ENCODE measurements at regions not wholly inside any gene's neighbourhood (a gene's known extent, or its start where the extent isn't known, plus 50 kb on each side); places are given as distances from the start of the nearest gene placed in this dataset.

DNA sequence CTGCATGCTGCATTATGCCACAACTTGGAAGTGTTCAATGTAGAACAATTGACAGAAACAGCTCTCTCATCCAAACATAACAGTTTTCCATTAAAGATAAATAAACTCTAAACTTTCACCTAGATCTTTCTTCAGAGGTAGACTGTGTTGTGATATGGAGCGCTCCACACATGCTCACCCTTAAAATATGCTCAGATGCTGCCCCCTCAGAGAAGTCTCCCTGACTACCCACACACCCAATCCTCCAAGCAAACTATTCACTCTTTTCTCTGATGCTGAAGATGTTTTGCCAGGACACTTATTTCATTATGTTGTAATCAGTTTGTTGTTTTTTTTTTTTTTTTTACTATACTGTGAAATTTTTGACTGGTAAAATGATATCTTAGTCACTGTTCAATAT, 206.6 kb upstream of the RASA1 start:
- no peak overlapping the region for H3K4me2 ChIP-seq (ENCODE audit: low read length)
- H3K36me3 ChIP-seq (ENCODE audit: insufficient read depth, low read length): no peaks in the 10 kb centered on the region

DNA sequence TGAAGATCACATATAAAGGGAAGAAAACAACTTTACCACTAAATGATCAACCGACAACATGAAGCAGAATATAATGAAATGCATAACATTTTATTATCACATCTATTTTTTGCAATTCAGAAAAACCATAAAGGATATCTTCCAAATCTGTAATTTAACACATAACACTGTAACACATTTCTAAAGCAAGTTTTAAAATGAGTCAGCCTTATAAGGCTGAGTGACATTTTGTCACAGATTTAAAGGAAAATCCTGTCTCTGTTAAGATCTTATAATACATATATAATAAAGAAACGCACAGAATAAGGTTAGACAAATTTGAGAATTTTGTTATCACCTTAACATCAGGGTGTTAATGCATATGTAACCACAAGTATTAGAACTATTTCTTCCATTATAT, 198.4 kb upstream of the RASA1 start:
- no peak overlapping the region for H3K4me2 ChIP-seq (ENCODE audit: low read length)
- H3K9me3 ChIP-seq (replicated peaks; ENCODE audit: low read length): no peaks in the 10 kb centered on the region
- no peak overlapping the region for H3K4me3 ChIP-seq (ENCODE audit: low read length)
- H3K9ac ChIP-seq (ENCODE audit: low read depth, low read length): no peak overlapping the region
- H3K4me1 ChIP-seq (ENCODE audit: control insufficient read depth, insufficient read depth, low read length): no peaks in the 10 kb centered on the region
- no peaks in the 10 kb centered on the region for H3K27me3 ChIP-seq (ENCODE audit: control insufficient read depth, insufficient read depth, low read length)
- H3K36me3 ChIP-seq (ENCODE audit: insufficient read depth, low read length): no peaks in the 10 kb centered on the region

More for the DNA sequence above, 206.6 kb upstream of the RASA1 start:
- Histone ChIP-seq H3K27me3 (ENCODE audit: control insufficient read depth, insufficient read depth, low read length) (no peaks in the 10 kb centered on the region), H3K9ac (ENCODE audit: low read depth, low read length) (no peak overlapping the region), H3K9me3 (replicated peaks; ENCODE audit: low read length) (no peaks in the 10 kb centered on the region), H3K4me3 (ENCODE audit: low read length) (no peak overlapping the region), H3K4me1 (ENCODE audit: control insufficient read depth, insufficient read depth, low read length) (peaks cover 5% of the 10 kb centered on the region)

DNA sequence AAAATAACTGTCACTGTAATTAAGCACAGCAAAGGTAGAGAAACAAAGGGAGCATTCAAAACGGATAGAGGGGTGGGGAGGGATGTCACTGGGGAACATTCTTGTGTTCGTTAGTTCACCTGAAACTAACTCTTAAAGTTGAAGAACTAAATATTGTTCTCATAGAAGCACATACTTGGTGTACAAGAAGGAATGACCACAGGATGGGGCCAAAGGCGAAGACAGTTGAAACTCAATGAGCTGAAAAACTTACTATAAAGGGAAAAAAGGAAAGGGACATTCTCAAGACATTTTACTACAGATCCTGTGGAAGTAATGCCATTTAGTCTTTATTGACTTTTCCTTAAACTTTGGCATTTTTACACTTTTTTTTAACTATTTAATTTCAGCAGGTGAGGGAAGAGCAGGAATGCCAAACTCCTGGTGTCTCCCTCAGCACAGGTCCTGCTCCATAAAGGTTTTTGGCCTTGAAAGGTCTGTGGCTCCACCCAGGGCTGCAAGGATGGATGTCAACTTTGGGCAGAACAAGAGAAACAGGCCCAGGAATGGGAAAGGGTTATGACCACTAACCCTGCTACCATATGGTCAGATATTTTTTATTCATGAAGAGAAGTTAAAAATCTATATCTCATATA, 197.6 kb upstream of the RASA1 start:
- Histone ChIP-seq H3K27me3 (ENCODE audit: control insufficient read depth, insufficient read depth, low read length) (no peaks in the 10 kb centered on the region), H3K9me3 (replicated peaks; ENCODE audit: low read length) (no peaks in the 10 kb centered on the region), H3K4me2 (ENCODE audit: low read length) (no peak overlapping the region), H3K9ac (ENCODE audit: low read depth, low read length) (no peak overlapping the region), H3K4me3 (ENCODE audit: low read length) (no peak overlapping the region), H3K36me3 (ENCODE audit: insufficient read depth, low read length) (no peaks in the 10 kb centered on the region), H3K4me1 (ENCODE audit: control insufficient read depth, insufficient read depth, low read length) (peaks cover 3% of the 10 kb centered on the region)

DNA sequence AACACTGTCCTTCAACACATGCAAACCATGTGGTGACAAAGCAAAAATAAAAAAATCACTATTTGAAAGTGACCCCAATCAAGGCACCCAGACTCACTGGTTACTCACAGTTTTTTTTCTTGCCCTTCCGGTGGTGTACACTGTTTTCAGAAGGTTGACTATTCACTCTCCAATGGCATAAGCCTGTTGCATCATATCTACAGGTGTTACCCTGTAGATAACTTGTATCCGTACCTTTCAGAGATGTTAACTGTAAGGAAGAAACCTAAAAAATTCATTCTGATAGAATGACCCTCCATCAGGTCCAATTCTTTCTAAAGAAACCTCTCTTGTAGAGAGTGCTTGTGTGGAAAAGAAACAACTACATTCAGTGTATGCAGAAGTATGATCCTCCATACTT, 193.6 kb upstream of the RASA1 start:
- Histone ChIP-seq H3K4me2 (ENCODE audit: low read length) (no peak overlapping the region), H3K4me1 (ENCODE audit: control insufficient read depth, insufficient read depth, low read length) (peaks cover 9% of the 10 kb centered on the region), H3K9ac (ENCODE audit: low read depth, low read length) (no peak overlapping the region), H3K27me3 (ENCODE audit: control insufficient read depth, insufficient read depth, low read length) (no peaks in the 10 kb centered on the region), H3K9me3 (replicated peaks; ENCODE audit: low read length) (no peaks in the 10 kb centered on the region), H3K36me3 (ENCODE audit: insufficient read depth, low read length) (no peaks in the 10 kb centered on the region), H3K4me3 (ENCODE audit: low read length) (no peak overlapping the region)

DNA sequence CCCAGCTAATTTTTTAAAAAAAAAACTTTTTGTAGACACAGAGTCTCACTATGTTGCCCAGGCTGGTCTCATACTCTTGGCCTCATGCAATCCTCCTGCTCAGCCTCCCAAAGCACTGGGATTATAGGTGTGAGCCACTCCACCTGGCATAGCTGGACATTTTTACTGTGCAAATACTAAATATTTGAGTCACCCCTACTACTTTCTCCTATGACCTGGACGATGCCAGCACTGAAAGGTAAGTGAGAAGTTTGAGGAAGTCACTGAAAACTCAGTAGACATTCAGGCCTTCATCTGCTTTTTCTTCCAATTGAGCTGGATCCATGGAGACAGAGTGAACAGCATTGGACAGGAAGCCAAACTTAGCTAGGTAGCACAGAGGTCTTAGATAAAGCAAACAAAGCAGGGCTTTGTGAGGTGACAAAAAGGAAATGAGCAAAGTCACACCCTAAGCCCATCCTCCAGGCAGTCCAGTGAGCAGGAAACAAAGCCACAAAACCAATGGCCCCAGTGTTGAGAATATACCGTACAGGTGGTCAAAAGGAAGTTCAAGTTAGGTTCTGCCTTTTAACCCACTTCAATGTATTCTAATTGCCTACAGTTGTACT, 192.6 kb upstream of the RASA1 start:
- Histone ChIP-seq H3K4me1 (ENCODE audit: control insufficient read depth, insufficient read depth, low read length) (peaks cover 9% of the 10 kb centered on the region), H3K27me3 (ENCODE audit: control insufficient read depth, insufficient read depth, low read length) (no peaks in the 10 kb centered on the region), H3K4me2 (ENCODE audit: low read length) (no peak overlapping the region), H3K9me3 (replicated peaks; ENCODE audit: low read length) (no peaks in the 10 kb centered on the region), H3K9ac (ENCODE audit: low read depth, low read length) (no peak overlapping the region), H3K4me3 (ENCODE audit: low read length) (no peak overlapping the region), H3K36me3 (ENCODE audit: insufficient read depth, low read length) (no peaks in the 10 kb centered on the region)

DNA sequence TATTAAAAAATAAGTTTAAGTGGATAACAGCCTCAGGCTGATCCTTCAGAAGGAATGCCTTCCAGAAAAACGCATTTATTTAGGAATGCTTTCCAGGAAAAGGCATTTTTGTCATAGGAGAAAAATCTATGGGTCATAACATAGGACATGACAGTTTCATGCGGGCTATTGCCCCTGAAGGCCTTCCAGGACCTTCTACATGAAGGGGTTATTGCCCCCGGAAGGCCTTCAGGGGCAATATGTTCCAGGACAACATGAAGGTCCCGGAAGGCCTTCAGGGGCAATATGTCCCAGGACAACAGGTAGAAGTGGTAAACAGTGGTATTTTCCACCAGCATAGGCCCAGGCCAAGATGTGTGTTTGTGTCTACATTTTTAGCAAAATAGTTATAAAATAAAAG, 191.3 kb upstream of the RASA1 start:
- H3K9me3 ChIP-seq (replicated peaks; ENCODE audit: low read length): no peaks in the 10 kb centered on the region
- H3K36me3 ChIP-seq (ENCODE audit: insufficient read depth, low read length): no peaks in the 10 kb centered on the region
- no peak overlapping the region for H3K4me2 ChIP-seq (ENCODE audit: low read length)
- H3K9ac ChIP-seq (ENCODE audit: low read depth, low read length): no peak overlapping the region
- no peak overlapping the region for H3K4me3 ChIP-seq (ENCODE audit: low read length)
- H3K4me1 ChIP-seq (ENCODE audit: control insufficient read depth, insufficient read depth, low read length): peaks cover 12% of the 10 kb centered on the region
- no peaks in the 10 kb centered on the region for H3K27me3 ChIP-seq (ENCODE audit: control insufficient read depth, insufficient read depth, low read length)

DNA sequence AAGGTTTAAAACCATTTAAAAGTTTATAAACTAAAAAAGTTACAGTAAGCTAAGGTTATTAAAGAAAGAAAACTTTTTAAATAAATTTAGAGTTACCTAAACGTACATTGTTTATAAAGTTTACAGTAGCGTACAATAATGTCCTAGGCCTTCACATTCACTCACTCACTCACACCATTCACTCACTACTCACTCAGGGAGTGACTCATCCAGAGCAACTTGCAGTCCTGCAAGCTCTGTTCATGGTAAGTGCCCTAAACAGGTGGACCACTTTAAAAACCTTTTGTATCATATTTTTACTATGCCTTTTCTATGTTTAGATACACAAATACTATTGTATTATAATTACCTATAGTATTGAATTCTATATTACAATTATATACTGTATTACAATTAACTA, 190.8 kb upstream of the RASA1 start:
- Histone ChIP-seq H3K4me2 (ENCODE audit: low read length) (no peak overlapping the region), H3K4me3 (ENCODE audit: low read length) (no peak overlapping the region), H3K4me1 (ENCODE audit: control insufficient read depth, insufficient read depth, low read length) (peaks cover 16% of the 10 kb centered on the region)

DNA sequence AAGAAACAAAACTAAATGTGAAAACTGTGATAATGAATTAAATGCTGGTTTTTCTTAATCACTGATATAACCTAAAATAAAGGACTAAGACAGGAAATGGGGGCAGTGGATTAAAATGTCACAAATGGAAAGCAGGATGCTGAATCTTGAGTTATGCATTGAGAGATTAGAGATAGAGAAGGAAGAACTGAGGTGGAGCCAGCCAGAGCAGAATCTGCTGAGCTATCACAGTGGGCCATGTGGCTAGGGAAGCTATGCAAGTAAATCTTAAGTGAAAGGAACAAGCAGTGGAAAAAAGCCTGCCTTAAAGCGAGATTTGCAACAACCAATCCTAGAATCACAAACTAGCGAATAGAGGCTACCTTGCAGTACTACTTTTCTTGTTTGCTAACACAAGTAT, 188.5 kb upstream of the RASA1 start:
- Histone ChIP-seq H3K4me3 (ENCODE audit: low read length) (no peak overlapping the region), H3K9ac (ENCODE audit: low read depth, low read length) (no peak overlapping the region), H3K4me1 (ENCODE audit: control insufficient read depth, insufficient read depth, low read length) (peaks cover 16% of the 10 kb centered on the region), H3K27me3 (ENCODE audit: control insufficient read depth, insufficient read depth, low read length) (no peaks in the 10 kb centered on the region), H3K36me3 (ENCODE audit: insufficient read depth, low read length) (no peaks in the 10 kb centered on the region), H3K4me2 (ENCODE audit: low read length) (no peak overlapping the region), H3K9me3 (replicated peaks; ENCODE audit: low read length) (no peaks in the 10 kb centered on the region)

More for the DNA sequence above, 190.8 kb upstream of the RASA1 start:
- no peak overlapping the region for H3K9ac ChIP-seq (ENCODE audit: low read depth, low read length)
- no peaks in the 10 kb centered on the region for H3K27me3 ChIP-seq (ENCODE audit: control insufficient read depth, insufficient read depth, low read length)
- no peaks in the 10 kb centered on the region for H3K36me3 ChIP-seq (ENCODE audit: insufficient read depth, low read length)
- H3K9me3 ChIP-seq (replicated peaks; ENCODE audit: low read length): no peaks in the 10 kb centered on the region

DNA sequence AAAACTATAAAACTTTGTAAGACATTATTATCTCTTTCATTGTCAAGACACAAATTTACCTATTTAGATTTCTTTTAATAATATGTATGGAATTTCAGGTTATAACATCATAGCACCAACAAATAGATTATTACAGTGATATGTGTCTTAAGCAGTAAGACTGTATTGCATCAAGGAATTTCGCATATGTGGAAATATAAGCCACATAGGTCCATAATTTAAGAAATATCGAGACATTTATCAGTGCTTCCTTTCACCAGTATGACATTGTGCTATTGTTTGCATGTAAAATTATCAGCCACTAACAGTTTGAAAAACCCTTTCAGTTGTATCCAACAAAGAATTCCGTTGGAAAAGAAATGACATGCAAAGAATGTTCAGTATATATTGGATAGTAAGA, 186.7 kb upstream of the RASA1 start:
- Histone ChIP-seq H3K9me3 (replicated peaks; ENCODE audit: low read length) (no peaks in the 10 kb centered on the region), H3K36me3 (ENCODE audit: insufficient read depth, low read length) (no peaks in the 10 kb centered on the region), H3K4me1 (ENCODE audit: control insufficient read depth, insufficient read depth, low read length) (peaks cover 8% of the 10 kb centered on the region), H3K9ac (ENCODE audit: low read depth, low read length) (no peak overlapping the region), H3K27me3 (ENCODE audit: control insufficient read depth, insufficient read depth, low read length) (no peaks in the 10 kb centered on the region), H3K4me2 (ENCODE audit: low read length) (peak overlapping the region; percentile 53), H3K4me3 (ENCODE audit: low read length) (no peak overlapping the region)

DNA sequence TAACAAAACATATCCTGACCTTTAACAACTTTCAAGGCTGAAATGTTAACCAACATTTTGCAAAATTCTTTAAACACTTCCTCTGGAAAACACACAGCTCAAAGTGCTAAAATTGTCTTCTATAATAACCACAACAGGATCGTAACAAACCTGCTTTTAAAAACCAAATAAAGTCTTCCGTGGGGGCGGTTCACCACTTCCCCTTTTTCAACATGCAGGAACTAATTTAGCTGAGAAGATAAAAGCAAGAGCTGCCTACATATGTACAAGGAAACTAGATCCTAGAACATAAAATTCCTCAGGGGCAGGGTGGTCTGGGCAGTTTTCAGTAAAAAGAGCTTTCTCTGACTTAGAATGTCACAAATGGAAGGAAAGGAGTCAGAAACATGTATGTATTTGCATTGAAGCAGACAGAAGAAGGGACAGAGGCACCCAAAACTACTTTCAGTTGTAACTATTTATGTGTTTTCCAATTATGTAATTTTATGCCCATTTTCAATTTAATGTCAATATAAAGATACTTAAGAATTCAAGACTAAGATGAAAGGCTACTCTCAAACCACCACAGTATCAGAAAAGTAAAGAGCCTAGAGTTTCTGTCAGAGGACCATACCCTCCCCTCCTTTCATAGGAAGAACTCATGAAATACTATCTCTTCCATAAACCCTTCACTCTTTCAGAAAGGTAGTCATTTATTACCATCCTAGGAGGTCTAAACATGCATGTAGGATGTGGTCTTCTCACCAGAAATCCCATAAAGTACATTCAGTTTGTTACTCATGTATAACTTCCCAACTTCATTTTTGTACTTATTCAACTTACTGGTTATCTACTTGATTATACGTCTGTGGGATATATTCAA, 185.9 kb upstream of the RASA1 start:
- Histone ChIP-seq H3K4me3 (ENCODE audit: low read length) (no peak overlapping the region), H3K36me3 (ENCODE audit: insufficient read depth, low read length) (no peaks in the 10 kb centered on the region), H3K9me3 (replicated peaks; ENCODE audit: low read length) (no peaks in the 10 kb centered on the region), H3K4me2 (ENCODE audit: low read length) (peak overlapping the region; percentile 53), H3K27me3 (ENCODE audit: control insufficient read depth, insufficient read depth, low read length) (no peaks in the 10 kb centered on the region), H3K4me1 (ENCODE audit: control insufficient read depth, insufficient read depth, low read length) (peaks cover 8% of the 10 kb centered on the region), H3K9ac (ENCODE audit: low read depth, low read length) (peak overlapping the region; percentile 18)

DNA sequence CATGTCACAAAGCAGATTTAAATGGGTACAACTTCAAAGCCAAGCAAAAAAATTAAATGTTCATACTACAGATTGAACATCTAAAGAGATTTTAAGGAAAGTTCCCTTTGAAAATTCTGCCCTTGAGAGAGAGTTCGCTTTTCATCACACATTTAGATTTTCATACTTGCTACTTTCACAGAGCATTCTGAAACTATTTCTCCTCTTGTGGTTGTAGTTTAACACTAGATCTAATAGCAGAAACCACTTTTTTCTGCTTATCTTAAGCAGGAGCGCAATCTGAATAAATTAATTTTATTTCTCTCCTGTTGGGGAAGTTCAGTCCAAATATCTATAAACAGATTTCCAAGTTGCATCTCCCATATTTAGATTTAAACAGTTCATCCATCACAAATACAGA, 173.3 kb upstream of the RASA1 start:
- Histone ChIP-seq H3K4me2 (ENCODE audit: low read length) (no peak overlapping the region), H3K27me3 (ENCODE audit: control insufficient read depth, insufficient read depth, low read length) (no peaks in the 10 kb centered on the region), H3K4me1 (ENCODE audit: control insufficient read depth, insufficient read depth, low read length) (no peaks in the 10 kb centered on the region), H3K9me3 (replicated peaks; ENCODE audit: low read length) (no peaks in the 10 kb centered on the region), H3K36me3 (ENCODE audit: insufficient read depth, low read length) (no peaks in the 10 kb centered on the region), H3K4me3 (ENCODE audit: low read length) (no peak overlapping the region), H3K9ac (ENCODE audit: low read depth, low read length) (no peak overlapping the region)

All from skeletal muscle satellite cell (primary cell).